Glutamatergic neuron (in vitro differentiated cells): ENCODE measurements at regions not wholly inside any gene's neighbourhood (a gene's known extent, or its start where the extent isn't known, plus 50 kb on each side); places are given as distances from the start of the nearest gene placed in this dataset.

Source experiments
- DNase-seq: peaks from one replicate; pipeline ENCODE4 v3.0.0; 2022
- H3K27ac Mint-ChIP-seq: one replicate; pipeline ENCODE4 v1.8.0; 2020; ENCODE audit warnings: mild to moderate bottlenecking, mixed read lengths, inconsistent platforms; ENCODE audit not compliant: unreplicated experiment
- H3K27me3 Mint-ChIP-seq: one replicate; pipeline ENCODE4 v1.8.0; 2020; ENCODE audit warnings: mild to moderate bottlenecking, moderate library complexity, mixed read lengths, inconsistent platforms; ENCODE audit not compliant: unreplicated experiment
- H3K36me3 Mint-ChIP-seq: one replicate; pipeline ENCODE4 v1.8.0; 2020; ENCODE audit warnings: mild to moderate bottlenecking, mixed read lengths, inconsistent platforms; ENCODE audit not compliant: unreplicated experiment
- H3K4me1 Mint-ChIP-seq: one replicate; pipeline ENCODE4 v1.8.0; 2020; ENCODE audit warnings: mild to moderate bottlenecking, low read depth, mixed read lengths, inconsistent platforms; ENCODE audit not compliant: unreplicated experiment
- H3K4me3 Mint-ChIP-seq: one replicate; pipeline ENCODE4 v1.8.0; 2020; ENCODE audit warnings: mild to moderate bottlenecking, mixed read lengths, inconsistent platforms; ENCODE audit not compliant: unreplicated experiment
- H3K9me3 Mint-ChIP-seq: one replicate; pipeline ENCODE4 v1.8.0; 2020; ENCODE audit warnings: mild to moderate bottlenecking, moderate library complexity, mixed read lengths, inconsistent platforms; ENCODE audit not compliant: unreplicated experiment
- TF ChIP-seq, protein P1 (sequence below): fragments of 200-600 bp; sonication (generic); IDR thresholded peaks from one replicate; pipeline ENCODE4 v1.5.0; 2021; ENCODE audit not compliant: partially characterized antibody, unreplicated experiment

DNA sequence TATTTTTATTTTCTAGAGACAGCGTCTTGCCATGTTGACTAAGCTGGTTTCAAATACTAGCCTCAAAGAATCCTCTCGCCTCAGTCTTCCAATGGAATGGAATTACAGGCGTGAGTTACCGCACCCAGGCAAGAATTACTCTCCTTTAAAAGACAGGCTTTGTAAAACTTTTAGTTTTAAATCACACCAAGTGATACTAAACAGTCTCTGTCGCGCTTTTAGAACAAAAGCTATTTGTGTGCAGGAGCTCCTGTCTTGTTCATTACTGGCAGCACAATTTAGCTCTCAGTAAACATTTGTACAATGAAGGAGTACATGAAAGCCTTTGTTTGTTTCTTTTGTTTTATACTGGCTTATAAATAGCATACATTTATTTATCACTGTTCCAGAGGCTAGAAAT lies 1719.2 kb upstream of the PIK3C3 start:
- H3K36me3 Mint-ChIP-seq = no peaks in the 10 kb centered on the region
- H3K9me3 Mint-ChIP-seq = no peaks in the 10 kb centered on the region
- H3K4me3 Mint-ChIP-seq = no peak overlapping the region
- no peak for DNase-seq
- TF ChIP-seq, protein P1, sequence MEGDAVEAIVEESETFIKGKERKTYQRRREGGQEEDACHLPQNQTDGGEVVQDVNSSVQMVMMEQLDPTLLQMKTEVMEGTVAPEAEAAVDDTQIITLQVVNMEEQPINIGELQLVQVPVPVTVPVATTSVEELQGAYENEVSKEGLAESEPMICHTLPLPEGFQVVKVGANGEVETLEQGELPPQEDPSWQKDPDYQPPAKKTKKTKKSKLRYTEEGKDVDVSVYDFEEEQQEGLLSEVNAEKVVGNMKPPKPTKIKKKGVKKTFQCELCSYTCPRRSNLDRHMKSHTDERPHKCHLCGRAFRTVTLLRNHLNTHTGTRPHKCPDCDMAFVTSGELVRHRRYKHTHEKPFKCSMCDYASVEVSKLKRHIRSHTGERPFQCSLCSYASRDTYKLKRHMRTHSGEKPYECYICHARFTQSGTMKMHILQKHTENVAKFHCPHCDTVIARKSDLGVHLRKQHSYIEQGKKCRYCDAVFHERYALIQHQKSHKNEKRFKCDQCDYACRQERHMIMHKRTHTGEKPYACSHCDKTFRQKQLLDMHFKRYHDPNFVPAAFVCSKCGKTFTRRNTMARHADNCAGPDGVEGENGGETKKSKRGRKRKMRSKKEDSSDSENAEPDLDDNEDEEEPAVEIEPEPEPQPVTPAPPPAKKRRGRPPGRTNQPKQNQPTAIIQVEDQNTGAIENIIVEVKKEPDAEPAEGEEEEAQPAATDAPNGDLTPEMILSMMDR = no peak
- H3K27ac Mint-ChIP-seq = no peak overlapping the region
- no peaks in the 10 kb centered on the region for H3K27me3 Mint-ChIP-seq
- no peaks in the 10 kb centered on the region for H3K4me1 Mint-ChIP-seq

DNA sequence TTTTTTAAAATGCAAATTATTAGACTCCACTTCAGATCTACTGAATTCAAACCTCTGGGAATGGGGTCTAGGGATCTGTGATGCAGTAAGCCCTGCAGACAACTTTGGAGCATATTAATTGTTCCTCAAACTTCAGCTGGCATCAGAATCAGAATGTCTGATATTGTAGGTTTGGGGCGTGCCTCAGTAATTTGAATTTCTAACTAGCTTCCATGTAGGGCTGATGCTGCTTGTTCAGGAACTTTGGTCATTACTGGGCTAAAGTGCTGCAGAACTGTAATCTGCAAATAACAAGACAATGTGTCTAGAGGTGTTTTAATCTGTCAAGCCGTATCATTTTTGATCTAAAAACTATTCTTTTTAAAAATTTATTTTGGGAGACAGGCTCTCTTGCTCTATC lies 1719.7 kb upstream of the PIK3C3 start:
- no peaks in the 10 kb centered on the region for H3K36me3 Mint-ChIP-seq
- no peaks in the 10 kb centered on the region for H3K4me1 Mint-ChIP-seq
- H3K4me3 Mint-ChIP-seq = no peak overlapping the region

DNA sequence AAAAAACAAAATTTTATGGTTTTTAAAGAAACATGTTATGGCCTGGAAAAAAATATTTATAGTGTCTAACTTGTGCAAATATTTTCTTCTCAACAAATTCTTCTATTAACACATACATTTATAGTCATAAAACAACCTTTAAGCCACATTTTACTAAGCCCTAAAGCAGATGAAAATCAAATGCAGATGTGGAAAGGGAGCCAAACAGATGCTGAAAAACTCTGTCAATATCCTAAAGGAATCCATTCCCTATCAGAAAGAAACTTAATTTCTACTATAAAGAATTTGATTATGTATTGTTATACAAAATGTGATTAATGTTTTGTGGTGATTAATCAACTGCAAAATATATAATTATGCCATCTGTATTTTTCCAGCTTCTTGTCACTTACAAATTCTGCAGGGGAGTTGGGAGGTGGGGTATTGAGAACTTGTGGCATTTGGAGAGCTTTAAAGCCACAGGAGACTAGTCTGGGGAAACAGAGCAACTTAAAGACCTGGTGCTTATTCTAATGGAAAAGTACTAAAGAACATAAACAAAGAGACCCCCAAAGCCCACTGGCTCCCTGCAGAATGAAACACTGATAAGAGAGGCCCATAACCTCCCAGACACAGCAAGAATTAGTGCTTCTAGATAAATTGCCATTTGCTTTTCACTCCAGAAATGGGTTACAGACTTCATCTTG lies 1721.0 kb upstream of the PIK3C3 start:
- H3K36me3 Mint-ChIP-seq = no peaks in the 10 kb centered on the region
- no peaks in the 10 kb centered on the region for H3K27me3 Mint-ChIP-seq
- no peak for DNase-seq
- no peak overlapping the region for H3K27ac Mint-ChIP-seq
- peaks cover 2% of the 10 kb centered on the region for H3K9me3 Mint-ChIP-seq
- no peaks in the 10 kb centered on the region for H3K4me1 Mint-ChIP-seq
- TF ChIP-seq, protein P1 = no peak
- H3K4me3 Mint-ChIP-seq = no peak overlapping the region

More for the DNA sequence above, 1719.7 kb upstream of the PIK3C3 start:
- H3K27me3 Mint-ChIP-seq = no peaks in the 10 kb centered on the region
- no peak for DNase-seq
- peaks cover 2% of the 10 kb centered on the region for H3K9me3 Mint-ChIP-seq
- TF ChIP-seq, protein P1 = no peak
- H3K27ac Mint-ChIP-seq = no peak overlapping the region

DNA sequence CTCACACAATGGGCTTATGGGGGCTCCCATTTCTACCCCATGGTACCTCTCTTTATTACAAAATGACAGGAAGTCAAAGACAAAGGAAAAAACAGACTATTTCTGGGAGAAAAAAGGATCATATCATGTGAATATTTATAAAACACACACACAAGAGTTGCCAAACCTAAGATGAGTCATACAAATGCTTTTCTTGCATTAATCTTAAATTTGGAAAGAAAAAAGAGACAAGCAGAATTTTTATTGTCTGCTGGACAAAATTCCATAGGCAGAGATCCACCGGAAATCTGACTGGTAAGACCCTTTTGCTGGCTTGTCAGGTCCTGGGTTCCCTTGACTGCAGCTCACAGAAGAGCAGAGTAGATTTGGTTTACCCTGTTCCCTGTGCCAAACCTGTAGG lies 1732.3 kb upstream of the PIK3C3 start:
- H3K9me3 Mint-ChIP-seq = no peaks in the 10 kb centered on the region
- no peak overlapping the region for H3K4me3 Mint-ChIP-seq
- no peaks in the 10 kb centered on the region for H3K4me1 Mint-ChIP-seq
- H3K36me3 Mint-ChIP-seq = no peaks in the 10 kb centered on the region
- TF ChIP-seq, protein P1 = no peak
- H3K27me3 Mint-ChIP-seq = no peaks in the 10 kb centered on the region
- no peak overlapping the region for H3K27ac Mint-ChIP-seq
- DNase-seq = no peak

DNA sequence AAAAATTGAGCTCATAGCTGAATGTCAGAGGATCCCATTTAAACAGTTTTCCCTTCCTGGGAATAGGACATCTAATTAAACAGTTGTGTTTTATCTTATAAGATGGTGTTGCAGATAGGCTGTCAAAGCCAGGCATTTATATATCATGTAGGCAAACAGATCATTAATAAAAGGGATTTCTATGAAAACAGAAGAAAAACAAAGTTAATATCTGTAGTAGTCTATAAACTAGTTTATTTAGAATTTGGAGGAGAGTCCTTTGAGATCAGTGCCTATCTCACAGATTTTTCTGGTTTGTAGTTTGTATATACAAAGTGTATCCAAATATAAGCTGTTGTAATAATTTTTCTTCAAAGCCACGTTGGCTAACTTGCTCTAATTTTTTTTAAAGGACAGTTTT lies 1738.2 kb upstream of the PIK3C3 start:
- Mint-ChIP-seq H3K27ac (no peak overlapping the region), H3K9me3 (no peaks in the 10 kb centered on the region), H3K4me1 (no peaks in the 10 kb centered on the region), H3K36me3 (peaks cover 6% of the 10 kb centered on the region), H3K4me3 (no peak overlapping the region), H3K27me3 (no peaks in the 10 kb centered on the region)
- TF ChIP-seq, protein P1 = no peak
- no peak for DNase-seq
